Mesenchymal stem cell (in vitro differentiated cells and primary cell): ENCODE measurements at regions not wholly inside any gene's neighbourhood (a gene's known extent, or its start where the extent isn't known, plus 50 kb on each side); places are given as distances from the start of the nearest gene placed in this dataset.

ENCODE experiments used
- DNase-seq: peaks from one replicate; pipeline ENCODE4 v3.0.0-alpha.2; 2013
- H2AFZ ChIP-seq: one replicate; pipeline ENCODE4 v1.6.1; 2013; ENCODE audit warnings: low read depth, mild to moderate bottlenecking, control low read depth, inconsistent platforms, low read length, moderate library complexity
- H2AK5ac ChIP-seq: 2 replicates; pipeline ENCODE4 v1.6.1; 2013; ENCODE audit warnings: low read length, moderate library complexity, mild to moderate bottlenecking, inconsistent platforms; ENCODE audit not compliant: severe bottlenecking
- H2BK120ac ChIP-seq: one replicate; pipeline ENCODE4 v1.6.1; 2013; ENCODE audit warnings: low read depth, mild to moderate bottlenecking, inconsistent platforms, low read length, moderate library complexity
- H2BK12ac ChIP-seq, 2 experiments: one replicate each; pipeline ENCODE4 v1.6.1; 2013; ENCODE audit warnings: inconsistent platforms in 2 of 2, low read length in 2 of 2, mild to moderate bottlenecking in 2 of 2, moderate library complexity in 2 of 2, control low read depth in 1 of 2
- H2BK15ac ChIP-seq: one replicate; pipeline ENCODE4 v1.6.1; 2013; ENCODE audit warnings: mild to moderate bottlenecking, low read depth, inconsistent platforms; ENCODE audit not compliant: poor library complexity, severe bottlenecking
- H2BK5ac ChIP-seq: 2 replicates; pipeline ENCODE4 v1.6.1; 2013; ENCODE audit warnings: low read depth, mild to moderate bottlenecking, low read length, control low read depth, inconsistent platforms; ENCODE audit not compliant: poor library complexity, severe bottlenecking
- H3K14ac ChIP-seq, 2 experiments: one replicate each; pipeline ENCODE4 v1.6.1; 2013; ENCODE audit warnings: inconsistent platforms in 2 of 2, low read length in 2 of 2, control low read depth in 1 of 2, mild to moderate bottlenecking in 1 of 2, moderate library complexity in 1 of 2
- H3K18ac ChIP-seq, 2 experiments: one replicate each; pipeline ENCODE4 v1.6.1; 2013; ENCODE audit warnings: inconsistent platforms in 2 of 2, low read length in 2 of 2, control low read depth in 1 of 2, low read depth in 1 of 2, mild to moderate bottlenecking in 1 of 2
- H3K23ac ChIP-seq, 2 experiments: one replicate each; pipeline ENCODE4 v1.6.1; 2013; ENCODE audit warnings: inconsistent platforms in 2 of 2, low read length in 2 of 2, mild to moderate bottlenecking in 2 of 2, moderate library complexity in 2 of 2, control low read depth in 1 of 2
- H3K27ac ChIP-seq: 2 replicates; pipeline ENCODE4 v1.5.1; 2013; ENCODE audit warnings: mild to moderate bottlenecking, moderate library complexity, low read length, control low read depth, inconsistent platforms; ENCODE audit not compliant: poor library complexity, severe bottlenecking
- H3K27me3 ChIP-seq, 2 experiments: 2 replicates each; pipeline versions ENCODE4 v1.6.1 to v1.7.0; 2013; ENCODE audit warnings: low read length in 2 of 2, mild to moderate bottlenecking in 2 of 2, moderate library complexity in 2 of 2, control low read depth in 1 of 2, inconsistent platforms in 1 of 2; ENCODE audit not compliant: control insufficient read depth in 1 of 2, insufficient read depth in 1 of 2
- H3K36me3 ChIP-seq, 2 experiments: 2 replicates each; pipeline versions ENCODE4 v1.6.1 to v1.7.0; 2013; ENCODE audit warnings: low read length in 2 of 2, control low read depth in 1 of 2, inconsistent platforms in 1 of 2, low read depth in 1 of 2, mild to moderate bottlenecking in 1 of 2; ENCODE audit not compliant: insufficient read depth in 2 of 2, control insufficient read depth in 1 of 2
- H3K4ac ChIP-seq, 2 experiments: one replicate each; pipeline ENCODE4 v1.6.1; 2013; ENCODE audit warnings: inconsistent platforms in 2 of 2, low read length in 2 of 2, mild to moderate bottlenecking in 2 of 2, moderate library complexity in 2 of 2, control low read depth in 1 of 2, low read depth in 1 of 2
- H3K4me1 ChIP-seq: 2 replicates; pipeline ENCODE4 v1.6.1; 2013; ENCODE audit warnings: low read depth, low read length, control low read depth; ENCODE audit not compliant: control insufficient read depth, insufficient read depth
- H3K4me2 ChIP-seq: 2 replicates; pipeline ENCODE4 v1.6.1; 2013; ENCODE audit warnings: low read length, mild to moderate bottlenecking, inconsistent platforms; ENCODE audit not compliant: poor library complexity, severe bottlenecking
- H3K4me3 ChIP-seq, 2 experiments: 2 replicates each; pipeline versions ENCODE4 v1.5.1 to v1.7.0; 2013; ENCODE audit warnings: low read length in 2 of 2, mild to moderate bottlenecking in 2 of 2, control low read depth in 1 of 2, low read depth in 1 of 2; ENCODE audit not compliant: insufficient read depth in 1 of 2
- H3K79me1 ChIP-seq: replicated peaks from 2 replicates; pipeline ENCODE4 v1.6.1; 2013; ENCODE audit warnings: mild to moderate bottlenecking, control low read depth, low read length, inconsistent platforms; ENCODE audit not compliant: poor library complexity, severe bottlenecking
- H3K9ac ChIP-seq: 2 replicates; pipeline ENCODE4 v1.7.0; 2013; ENCODE audit warnings: mild to moderate bottlenecking, low read length, moderate library complexity
- H3K9me3 ChIP-seq: 2 replicates; pipeline ENCODE4 v1.7.0; 2013; ENCODE audit warnings: mild to moderate bottlenecking, low read length; ENCODE audit not compliant: control insufficient read depth
- H4K8ac ChIP-seq: one replicate; pipeline ENCODE4 v1.6.1; 2013; ENCODE audit warnings: inconsistent platforms, mild to moderate bottlenecking, low read length, moderate library complexity
- H4K91ac ChIP-seq: one replicate; pipeline ENCODE4 v1.6.1; 2013; ENCODE audit warnings: mild to moderate bottlenecking, low read length, inconsistent platforms
- WGBS: methylation state at CpG from one replicate; pipeline ENCODE4 v1.1.7; 2013; ENCODE audit warnings: mixed read lengths; 5-methylcytosine and 5-hydroxymethylcytosine counted together

- no CpG with 5 or more reads among the region's 1 CpG for WGBS
Observed at GRCh38 chr2:18922276-18922675, 332.9 kb upstream of the NT5C1B start.

DNA sequence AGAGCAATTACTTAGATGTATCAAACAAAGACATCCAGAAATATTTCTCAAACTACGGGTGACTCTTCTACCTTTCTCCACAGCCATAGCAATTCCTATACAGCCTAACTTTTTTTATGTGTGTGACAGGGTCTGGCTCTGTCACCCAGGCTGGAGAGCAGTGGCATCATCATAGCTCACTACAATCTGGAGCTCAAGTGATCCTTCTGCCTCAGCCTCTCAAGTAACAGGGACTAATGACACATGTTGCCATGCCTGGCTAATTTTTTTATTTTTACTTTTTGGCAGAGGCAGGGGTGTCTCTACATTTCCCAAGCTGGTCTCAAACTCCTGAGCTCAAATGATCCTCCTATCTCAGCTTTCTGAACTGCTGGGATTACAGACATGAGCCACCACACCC, 328.9 kb upstream of the NT5C1B start:
- Histone ChIP-seq H4K8ac (no peak overlapping the region), H3K4me1 (peaks cover 3% of the 10 kb centered on the region), H2BK12ac (no peak overlapping the region), H2BK5ac (no peak overlapping the region), H3K9ac (no peak overlapping the region), H3K27me3 (no peaks in the 10 kb centered on the region), H2AFZ (no peak overlapping the region), H3K4me2 (no peak overlapping the region), H2AK5ac (no peak overlapping the region), H3K14ac (no peak overlapping the region), H3K9me3 (no peaks in the 10 kb centered on the region), H3K36me3 (no peaks in the 10 kb centered on the region), H3K4ac (no peak overlapping the region), H3K79me1 (no peaks in the 10 kb centered on the region), H3K27ac (no peak overlapping the region), H3K4me3 (no peak overlapping the region), H2BK120ac (no peak overlapping the region), H3K23ac (no peak overlapping the region), H2BK15ac (no peak overlapping the region), H3K18ac (no peak overlapping the region), H4K91ac (no peak overlapping the region)
- no peak for DNase-seq
- WGBS = 42% methylated on average over 1 of the region's 1 CpG

More at GRCh38 chr2:18922276-18922675, 332.9 kb upstream of the NT5C1B start:
- Histone ChIP-seq H3K27me3 (no peaks in the 10 kb centered on the region), H3K79me1 (no peaks in the 10 kb centered on the region), H4K91ac (peak overlapping the region; percentile 18), H3K18ac (peak overlapping the region in 1 of 2 experiments; percentile 28), H3K27ac (no peak overlapping the region), H3K9ac (no peak overlapping the region), H2BK5ac (no peak overlapping the region), H3K4ac (peak overlapping the region in 1 of 2 experiments; percentile 49), H4K8ac (no peak overlapping the region), H2AK5ac (peak overlapping the region; percentile 3), H3K4me1 (peaks cover 8% of the 10 kb centered on the region), H2AFZ (no peak overlapping the region), H3K23ac (no peak overlapping the region), H3K14ac (peak overlapping the region in 1 of 2 experiments; percentile 11), H3K9me3 (no peaks in the 10 kb centered on the region), H2BK12ac (peak overlapping the region; percentile 6 to 52), H3K4me3 (no peak overlapping the region), H2BK120ac (no peak overlapping the region), H2BK15ac (no peak overlapping the region), H3K36me3 (no peaks in the 10 kb centered on the region), H3K4me2 (no peak overlapping the region)
- no peak for DNase-seq

DNA sequence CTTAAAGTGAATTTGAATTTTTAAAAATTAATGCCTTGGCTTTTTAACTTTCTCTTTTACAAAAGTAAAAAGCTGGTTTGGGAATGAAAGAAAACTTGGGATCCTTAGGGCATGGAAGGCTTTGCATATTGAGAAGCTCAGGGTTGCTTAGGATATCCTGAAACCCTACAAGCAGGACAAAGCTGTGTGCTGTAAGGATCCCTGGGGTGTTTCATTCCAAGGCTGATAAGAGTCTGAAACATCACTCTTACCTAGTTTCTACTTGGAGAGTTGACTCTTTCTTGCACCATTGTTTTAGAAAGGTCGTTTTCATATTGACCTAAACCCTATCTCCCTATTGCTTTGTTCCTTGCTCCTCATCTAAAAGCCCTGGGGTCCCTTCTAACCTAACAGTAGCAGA, 325.9 kb upstream of the NT5C1B start:
- no peak overlapping the region for H4K8ac ChIP-seq

DNA sequence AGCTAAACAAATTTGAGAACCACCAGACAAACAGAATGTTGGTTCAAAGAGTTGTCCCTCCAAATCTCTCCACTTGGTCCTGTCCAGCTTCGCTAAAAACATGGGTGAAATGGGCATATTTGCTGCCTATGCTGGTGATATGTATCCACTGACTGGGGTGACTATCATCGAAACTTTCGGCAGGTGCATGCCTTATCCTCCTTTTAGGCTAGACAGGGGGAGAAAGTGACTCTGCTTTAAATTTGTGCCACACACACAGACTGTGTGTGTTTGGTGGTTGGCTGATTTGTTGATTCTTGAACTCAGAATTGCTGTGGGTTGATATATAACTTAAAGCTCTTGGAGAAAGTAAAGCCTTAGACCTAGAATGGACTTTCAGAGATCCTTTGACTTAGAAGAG, 324.1 kb upstream of the NT5C1B start:
- Histone ChIP-seq H2BK12ac (peak overlapping the region in 1 of 2 experiments; percentile 39), H3K9ac (no peak overlapping the region), H2BK5ac (no peak overlapping the region), H3K4me3 (no peak overlapping the region), H4K91ac (no peak overlapping the region), H3K4ac (no peak overlapping the region), H3K14ac (no peak overlapping the region), H3K36me3 (no peaks in the 10 kb centered on the region), H2AK5ac (no peak overlapping the region), H3K27ac (no peak overlapping the region), H3K79me1 (no peaks in the 10 kb centered on the region), H2BK120ac (no peak overlapping the region), H3K27me3 (no peaks in the 10 kb centered on the region), H3K18ac (peak overlapping the region in 1 of 2 experiments; percentile 29), H3K23ac (no peak overlapping the region), H2BK15ac (no peak overlapping the region), H3K4me2 (no peak overlapping the region), H3K4me1 (peaks cover 6% of the 10 kb centered on the region), H4K8ac (no peak overlapping the region), H3K9me3 (no peaks in the 10 kb centered on the region), H2AFZ (no peak overlapping the region)
- WGBS = 97% methylated on average over 3 of the region's 3 CpGs
- DNase-seq = no peak

More for the DNA sequence above, 325.9 kb upstream of the NT5C1B start:
- Histone ChIP-seq H3K18ac (no peak overlapping the region), H3K36me3 (no peaks in the 10 kb centered on the region), H3K79me1 (no peaks in the 10 kb centered on the region), H2BK15ac (no peak overlapping the region), H2BK12ac (no peak overlapping the region), H2BK5ac (no peak overlapping the region), H2AK5ac (no peak overlapping the region), H2BK120ac (no peak overlapping the region), H3K4me2 (no peak overlapping the region), H3K27me3 (no peaks in the 10 kb centered on the region), H3K9ac (no peak overlapping the region), H3K4me1 (peaks cover 6% of the 10 kb centered on the region), H3K27ac (no peak overlapping the region), H3K9me3 (no peaks in the 10 kb centered on the region), H3K4ac (no peak overlapping the region), H3K4me3 (no peak overlapping the region), H3K14ac (no peak overlapping the region), H4K91ac (no peak overlapping the region), H3K23ac (no peak overlapping the region), H2AFZ (no peak overlapping the region)
- WGBS = 94% methylated on average over 1 of the region's 1 CpG
- DNase-seq = no peak
